Erythroblast (primary cell): ENCODE measurements at regions not wholly inside any gene's neighbourhood (a gene's known extent, or its start where the extent isn't known, plus 50 kb on each side); places are given as distances from the start of the nearest gene placed in this dataset.

Source experiments
- DNase-seq, 2 experiments: peaks; one replicate each; lab custom pipeline; 2025; lab: John Stamatoyannopoulos, UW
- GATA1 ChIP-seq: IDR thresholded peaks from 2 replicates; pipeline ENCODE4 v1.6.1; 2011; ENCODE audit warnings: low read depth, mild to moderate bottlenecking, control low read depth, low read length, moderate library complexity
- POLR2A ChIP-seq: IDR thresholded peaks from 2 replicates; pipeline ENCODE4 v1.6.1; 2011; ENCODE audit warnings: mild to moderate bottlenecking, low read length

DNA sequence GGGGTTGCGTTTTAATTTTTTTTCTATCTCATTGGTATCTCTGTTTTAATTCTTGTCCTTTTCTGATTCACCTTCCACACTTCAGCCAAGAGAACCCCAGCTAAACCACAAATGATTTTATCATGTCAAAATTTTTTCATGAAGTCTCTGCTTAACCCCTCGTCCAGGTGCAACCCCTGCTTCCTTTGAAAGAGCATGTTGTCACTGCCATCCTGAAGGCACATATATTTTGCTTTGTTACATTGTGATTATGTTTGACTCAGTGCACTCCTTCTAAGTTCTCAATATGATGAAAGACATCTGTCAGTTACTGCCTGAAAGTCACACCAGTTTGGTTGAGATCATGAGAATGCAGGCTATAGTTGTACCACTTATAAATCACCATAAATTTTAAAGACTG lies 99.9 kb upstream of the FMR1 start:
- TF ChIP-seq GATA1: no peak
- no peak for DNase-seq

DNA sequence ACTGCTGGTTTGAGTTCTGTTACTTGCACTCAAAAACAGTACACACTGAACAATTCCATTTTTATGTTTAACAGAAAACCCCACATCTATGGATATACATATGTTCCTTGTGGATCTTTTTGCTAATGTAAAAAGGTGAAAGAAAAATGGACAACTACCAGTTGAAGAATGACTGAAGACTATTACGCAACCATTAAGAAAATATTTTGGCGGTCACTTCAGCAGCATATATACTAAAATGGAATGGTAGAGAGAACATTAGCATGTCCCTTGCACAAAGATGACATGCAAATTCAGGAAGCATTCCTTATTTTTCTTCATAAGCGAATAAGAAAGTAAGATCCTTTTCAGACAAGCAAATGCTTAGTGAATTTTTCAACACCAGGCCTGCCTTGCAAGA lies 84.6 kb upstream of the FMR1 start:
- no peak for DNase-seq
- TF ChIP-seq GATA1: no peak
- no peak for TF ChIP-seq POLR2A

DNA sequence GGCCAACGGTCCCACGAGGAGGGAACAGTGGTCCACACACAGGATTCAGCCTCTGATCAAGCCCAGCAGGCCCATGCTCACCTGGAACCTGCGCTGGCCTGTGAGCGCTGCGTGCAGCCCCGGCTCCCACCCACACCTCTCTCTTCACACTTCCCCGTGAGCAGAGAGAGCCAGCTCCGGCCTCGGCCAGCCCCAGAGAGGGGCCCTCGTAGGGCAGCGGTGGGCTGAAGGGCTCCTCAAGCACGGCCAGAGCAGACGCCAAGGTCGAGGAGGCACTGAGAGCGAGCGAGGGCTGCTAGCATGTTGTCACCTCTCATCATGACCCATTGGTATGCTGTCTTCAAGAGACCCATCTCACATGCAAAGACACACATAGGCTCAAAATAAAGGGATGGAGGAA lies 83.0 kb upstream of the FMR1 start:
- TF ChIP-seq GATA1 (no peak), POLR2A (no peak)
- DNase-seq: no peak

GRCh38 chrX:147832707-147833348 lies 78.9 kb upstream of the FMR1 start:
- no peak for DNase-seq
- TF ChIP-seq POLR2A (no peak), GATA1 (no peak)

- peak; percentile 30 to 31 for DNase-seq
- TF ChIP-seq POLR2A (no peak), GATA1 (no peak)
Measured at GRCh38 chrX:147838465-147839131, 73.1 kb upstream of the FMR1 start.

- DNase-seq: no peak
- TF ChIP-seq POLR2A: no peak
- no peak for TF ChIP-seq GATA1
Measured at GRCh38 chrX:147846676-147847075, 65.0 kb upstream of the FMR1 start.

DNA sequence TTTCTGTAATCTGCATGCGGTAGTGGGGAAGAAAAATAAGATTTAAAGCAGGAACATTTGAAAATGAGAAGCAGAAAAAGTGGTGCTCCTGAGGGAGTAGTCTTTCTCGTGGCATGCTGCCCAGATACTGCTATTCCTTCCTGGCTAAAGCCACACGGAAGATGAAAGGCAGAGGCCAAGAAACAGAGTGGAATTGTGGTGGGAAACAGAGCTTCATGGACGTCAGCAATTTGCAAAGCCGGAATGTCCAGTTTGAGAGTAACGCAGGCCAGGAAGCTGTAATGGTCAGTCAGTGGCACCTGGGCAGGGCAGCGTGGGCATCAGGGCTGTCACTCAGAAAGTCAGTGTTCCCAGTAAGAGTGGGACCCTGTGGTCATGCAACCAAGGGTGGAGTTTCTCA lies 63.7 kb upstream of the FMR1 start:
- no peak for DNase-seq
- no peak for TF ChIP-seq POLR2A
- TF ChIP-seq GATA1: no peak

DNA sequence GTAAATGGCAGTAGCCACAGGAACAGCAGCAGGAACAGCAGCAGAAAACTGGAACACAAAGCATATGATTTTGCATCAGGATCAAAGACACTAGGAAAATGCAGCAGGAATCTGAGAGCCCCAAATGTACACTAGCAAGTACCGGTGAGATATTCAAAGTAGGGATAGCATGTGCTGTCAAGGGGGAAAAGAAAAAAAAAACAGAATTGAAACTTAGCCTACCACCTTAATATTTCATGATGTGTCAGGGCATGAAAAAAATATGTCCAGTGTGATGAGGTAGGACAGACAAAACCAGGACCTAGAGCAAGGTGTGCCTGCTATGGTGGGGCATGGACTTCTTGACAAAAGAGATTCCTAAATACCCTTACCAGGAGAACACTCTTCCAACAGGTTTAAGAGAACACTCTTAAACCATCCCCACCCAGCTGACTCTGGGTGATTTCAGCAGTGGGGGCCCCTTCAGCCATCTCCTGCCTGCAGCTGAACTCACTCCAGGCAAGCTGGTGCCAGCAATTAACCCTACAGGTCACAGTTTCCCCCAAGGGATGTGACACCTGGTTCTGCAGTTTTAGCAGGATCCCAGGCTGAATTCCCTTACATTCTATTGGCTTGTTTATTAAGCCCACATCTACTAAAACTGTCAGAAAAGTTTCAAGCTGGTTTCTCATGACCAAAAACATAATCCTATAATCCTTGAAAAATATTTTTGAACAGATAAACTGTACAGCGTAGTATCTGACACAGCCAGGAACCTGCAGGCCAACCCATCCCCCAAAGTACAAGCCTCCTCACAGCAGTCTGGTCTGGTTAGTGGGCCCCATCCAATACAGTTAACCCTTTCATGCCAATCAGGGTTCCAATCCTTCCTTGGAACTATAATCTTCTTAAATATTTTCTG lies 62.9 kb upstream of the FMR1 start:
- no peak for DNase-seq
- TF ChIP-seq GATA1: no peak
- TF ChIP-seq POLR2A: no peak

- DNase-seq: no peak
- TF ChIP-seq POLR2A (no peak), GATA1 (no peak)
Measured at GRCh38 chrX:147850875-147851274, 60.8 kb upstream of the FMR1 start.

DNA sequence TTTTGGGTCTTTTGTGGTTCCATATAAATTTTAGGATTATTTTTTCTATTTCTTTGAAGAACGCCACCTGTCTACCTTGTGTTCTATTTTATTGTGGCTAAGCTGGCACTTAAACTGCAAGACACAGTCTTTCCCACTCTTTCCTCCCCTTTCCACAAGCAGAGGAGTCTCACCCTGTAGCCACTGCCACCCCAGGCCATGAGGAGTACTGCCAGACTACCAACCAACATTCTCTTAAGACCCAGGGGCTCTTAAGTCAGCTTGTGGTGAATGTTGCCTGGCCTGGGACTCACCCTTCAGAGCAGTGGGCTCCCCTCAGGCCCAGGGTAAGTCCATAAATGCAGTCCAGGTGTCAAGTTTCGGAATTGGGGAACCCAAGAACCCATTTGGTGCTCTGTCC lies 58.0 kb upstream of the FMR1 start:
- TF ChIP-seq POLR2A (no peak), GATA1 (no peak)
- DNase-seq: no peak

GRCh38 chrX:147859666-147860065 lies 52.1 kb upstream of the FMR1 start:
- TF ChIP-seq GATA1 (no peak), POLR2A (no peak)
- no peak for DNase-seq
